Left colon (tissue), 2 donors: ENCODE measurements at regions not wholly inside any gene's neighbourhood (a gene's known extent, or its start where the extent isn't known, plus 50 kb on each side); places are given as distances from the start of the nearest gene placed in this dataset.
"Not testable (repeated sequence)": the region's sequence is repeated elsewhere in the genome, so short reads cannot be mapped to it uniquely, and the experiment has no call there.

Source experiments
- ATAC-seq: fragments of 200-7000 bp; cut with Tn5 transposase; one replicate; pipeline ENCODE4 v1.9.1; 2020; ENCODE audit warnings: mild to moderate bottlenecking, moderate library complexity
- DNase-seq, 2 donors: peaks; one replicate each; pipeline ENCODE4 v3.0.0-alpha.2; 2020
- intact Hi-C, 2 donors: fragments of 100-400 bp; cut with DNase I in 1 of 2; cut with micrococcal nuclease in 1 of 2; formaldehyde crosslinking; loops; one replicate each; pipeline versions ENCODE4 v1.11.2 to v1.14.0; 2022; cut with DNase I, micrococcal nuclease
- donor health status: DM: no; HTN: no; CAD: no.
- donor health status: DM: yes; HTN: yes; CAD: no.

GRCh38 chr3:27570421-27571106 is 86.4 kb upstream of the SLC4A7 start:
- ATAC-seq: no peak
- DNase-seq: no peak
- intact Hi-C loops: no loop called here

- peak; percentile 34 for ATAC-seq
- intact Hi-C loops: no loop called here
- DNase-seq: peak; percentile 55 to 73
These were observed 84.2 kb upstream of the SLC4A7 start for GRCh38 chr3:27568393-27568792.

GRCh38 chr3:27567251-27567650 is 83.1 kb upstream of the SLC4A7 start:
- ATAC-seq (peak; percentile 94), DNase-seq (no peak)
- intact Hi-C loops: no loop called here

- ATAC-seq (no peak), DNase-seq (no peak)
- intact Hi-C loops: no loop called here
These were observed 81.1 kb upstream of the SLC4A7 start for GRCh38 chr3:27565201-27565852.

GRCh38 chr3:27561576-27561975 is 77.4 kb upstream of the SLC4A7 start:
- ATAC-seq (no peak), DNase-seq (no peak)
- intact Hi-C loops: no loop called here

- intact Hi-C loops: no loop called here
- ATAC-seq (peak; percentile 87), DNase-seq (no peak)
These were observed 76.4 kb upstream of the SLC4A7 start for GRCh38 chr3:27560484-27561056.

- intact Hi-C loops: no loop called here
- DNase-seq (peak; percentile 7 to 37), ATAC-seq (peak; percentile 13)
These were observed 75.7 kb upstream of the SLC4A7 start for GRCh38 chr3:27559835-27560234.

GRCh38 chr3:27559381-27559780 is 75.2 kb upstream of the SLC4A7 start:
- intact Hi-C loops: no loop called here
- no peak for DNase-seq

GRCh38 chr3:27557411-27557810 is 73.2 kb upstream of the SLC4A7 start:
- no peak for DNase-seq
- intact Hi-C loops: no loop called here
- ATAC-seq: no peak

More at GRCh38 chr3:27559381-27559780, 75.2 kb upstream of the SLC4A7 start:
- no peak for ATAC-seq

GRCh38 chr3:27556887-27557286 is 72.7 kb upstream of the SLC4A7 start:
- intact Hi-C loops: no loop called here
- ATAC-seq (no peak), DNase-seq (no peak)

GRCh38 chr3:27554706-27555105 is 70.5 kb upstream of the SLC4A7 start:
- ATAC-seq: no peak
- no peak for DNase-seq
- intact Hi-C loops: no loop called here

- ATAC-seq (no peak), DNase-seq (no peak)
- intact Hi-C loops: no loop called here
These were observed 69.8 kb upstream of the SLC4A7 start for GRCh38 chr3:27553886-27554540.

- intact Hi-C loops, DNase-seq, ATAC-seq: not testable (repeated sequence)
These were observed 68.5 kb upstream of the SLC4A7 start for GRCh38 chr3:27552708-27553107.

GRCh38 chr3:27551413-27551812 is 67.2 kb upstream of the SLC4A7 start:
- ATAC-seq, intact Hi-C loops, DNase-seq: not testable (repeated sequence)

GRCh38 chr3:27545061-27545460 is 60.9 kb upstream of the SLC4A7 start:
- DNase-seq (no peak), ATAC-seq (no peak)
- intact Hi-C loops: no loop called here

- DNase-seq (no peak), ATAC-seq (no peak)
- intact Hi-C loops: no loop called here
These were observed 60.2 kb upstream of the SLC4A7 start for GRCh38 chr3:27544372-27544865.

GRCh38 chr3:27542476-27542875 is 58.3 kb upstream of the SLC4A7 start:
- intact Hi-C loops: no loop called here
- ATAC-seq: no peak
- DNase-seq: no peak

GRCh38 chr3:27540231-27540630 is 56.0 kb upstream of the SLC4A7 start:
- DNase-seq (no peak), ATAC-seq (no peak)
- intact Hi-C loops: no loop called here

GRCh38 chr3:27536491-27536890 is 52.3 kb upstream of the SLC4A7 start:
- no peak for DNase-seq
- intact Hi-C loops: no loop called here
- no peak for ATAC-seq
